Heart right ventricle (tissue), 16 donors: ENCODE measurements at regions not wholly inside any gene's neighbourhood (a gene's known extent, or its start where the extent isn't known, plus 50 kb on each side); places are given as distances from the start of the nearest gene placed in this dataset.

Experiments
- ATAC-seq, 8 donors: fragments of 200-7000 bp; cut with Tn5 transposase; one replicate each; pipeline ENCODE4 v1.9.1; 2020; ENCODE audit warnings: mild to moderate bottlenecking in 8 of 8, moderate library complexity in 8 of 8, moderate number of reproducible peaks in 1 of 8
- DNase-seq, 2 donors: peaks; one replicate each; pipeline ENCODE4 v3.0.0-alpha.2; 2020
- H3K27ac ChIP-seq, 10 donors: fragments of 200-600 bp; sonication (generic) in 2 of 10; one replicate each; pipeline versions ENCODE4 v1.5.0 to v1.8.0; 2020 to 2022; ENCODE audit warnings: mild to moderate bottlenecking in 3 of 10
- H3K27me3 ChIP-seq, 7 donors: fragments of 200-600 bp; one replicate each; pipeline ENCODE4 v1.8.0; 2021 to 2022; ENCODE audit warnings: mild to moderate bottlenecking in 2 of 7
- H3K36me3 ChIP-seq, 9 donors: fragments of 200-600 bp; sonication (generic) in 1 of 9; one replicate each; pipeline versions ENCODE4 v1.5.0 to v1.8.0; 2020 to 2022; ENCODE audit warnings: mild to moderate bottlenecking in 2 of 9
- H3K4me1 ChIP-seq, 9 donors: fragments of 200-600 bp; sonication (generic) in 1 of 9; one replicate each; pipeline versions ENCODE4 v1.5.0 to v1.8.0; 2020 to 2022; ENCODE audit warnings: mild to moderate bottlenecking in 4 of 9
- H3K4me3 ChIP-seq, 10 donors: fragments of 200-600 bp; sonication (generic) in 2 of 10; one replicate each; pipeline versions ENCODE4 v1.5.0 to v1.8.0; 2020 to 2022; ENCODE audit warnings: mild to moderate bottlenecking in 7 of 10, moderate library complexity in 2 of 10
- H3K9me3 ChIP-seq, 11 donors: fragments of 200-600 bp in 10 of 11; sonication (generic) in 2 of 11; one replicate each; pipeline versions ENCODE4 v1.5.0 to v1.8.0; 2013 to 2022; ENCODE audit warnings: mild to moderate bottlenecking in 2 of 11, control low read depth in 1 of 11, moderate library complexity in 1 of 11
- CTCF ChIP-seq, 9 donors: fragments of 200-600 bp; sonication (generic) in 2 of 9; IDR thresholded peaks; one replicate each; pipeline versions ENCODE4 v1.5.0 to v1.8.0; 2021 to 2022; ENCODE audit warnings: antibody characterized with exemption in 9 of 9, mild to moderate bottlenecking in 5 of 9, moderate library complexity in 1 of 9
- WGBS, 2 donors: extraction: QIAGEN DNeasy Blood & Tissue Kit; methylation state at CpG; one replicate each; pipeline ENCODE4 v1.1.7; 2013; ENCODE audit warnings: inconsistent platforms in 1 of 2; 5-methylcytosine and 5-hydroxymethylcytosine counted together
- intact Hi-C, 10 donors: fragments of 100-400 bp; cut with DNase I; formaldehyde crosslinking; loops; one replicate each; pipeline versions ENCODE4 v1.11.1 to v1.14.2; 2022
- donor health status: Arrhythmogenic right ventricular cardiomyopathy.
- donor health status: ischemic (EF 13 %, LVEDD 7.1; RV severe dilation, severe dysfunction).
- donor health status: healthy with polysubstance abuse.
- donor health status: DM: no; HTN: yes; CAD: no.
- donor health status: DM: no; HTN: no; CAD: no.
- donor health status: ischemic (EF 25% LVEDD 6.9; RV normal size, moderate dysfunction).
- donor health status: ischemic (EF 25% LVEDD 5.7; RV mildly dilated, moderate dysfunction).
- donor health status: healthy.
- donor health status: DM: yes; HTN: yes; CAD: no.
- donor health status: Ischemic cardiomyopathy.
- donor health status: ischemic (EF 35%, LVEDD 5.7; RV mildly dilated, moderate dysfunction).
- donor health status: nonischemic (EF 11% LVEDD 7.7; RV severe dilation, severe dysfunction).
- donor health status: DM: yes; HTN: yes; CAD: no.
- donor health status: PGD.
- donor health status: ischemic (EF 29% LVEDD 5.4; RV normal size, mild dysfunction).
- donor health status: nonischemic (EF 23%, LVEDD 6.1; RV moderate dilation, normal function).

- 97 to 100% methylated on average over 1 of the region's 1 CpG for WGBS, 2 donors
- no peak for TF ChIP-seq CTCF (IDR thresholded peaks at IDR 0.05)
- intact Hi-C loops, result no loop called here
Measured at GRCh38 chr7:112876877-112877276, 86.7 kb upstream of the TMEM168 start.

GRCh38 chr7:112874909-112875308 is 84.7 kb upstream of the TMEM168 start:
- DNase-seq, result no peak
- H3K27ac ChIP-seq, result no peak overlapping the region
- ATAC-seq, result peak in 1 of 8 donors; percentile 43
- TF ChIP-seq CTCF (IDR thresholded peaks at IDR 0.05), result no peak
- intact Hi-C loops, result no loop called here
- H3K4me1 ChIP-seq, result peaks cover 0 to 13% (median 0%) of the 10 kb centered on the region in 9 donors
- WGBS, 2 donors, result 95 to 98% methylated on average over 4 of the region's 4 CpGs
- no peaks in the 10 kb centered on the region for H3K27me3 ChIP-seq
- peaks cover 0 to 6% (median 0%) of the 10 kb centered on the region in 11 donors for H3K9me3 ChIP-seq
- peaks cover 0 to 12% (median 0%) of the 10 kb centered on the region in 9 donors for H3K36me3 ChIP-seq
- no peak overlapping the region for H3K4me3 ChIP-seq

More at GRCh38 chr7:112876877-112877276, 86.7 kb upstream of the TMEM168 start:
- H3K27me3 ChIP-seq, result no peaks in the 10 kb centered on the region
- peaks cover 0 to 12% (median 0%) of the 10 kb centered on the region in 9 donors for H3K36me3 ChIP-seq
- ATAC-seq (no peak), DNase-seq (no peak)
- H3K9me3 ChIP-seq, result peaks cover 0 to 4% (median 0%) of the 10 kb centered on the region in 11 donors
- peaks cover 0 to 19% (median 5%) of the 10 kb centered on the region in 9 donors for H3K4me1 ChIP-seq
- no peak overlapping the region for H3K4me3 ChIP-seq
- H3K27ac ChIP-seq, result no peak overlapping the region

- no peak for TF ChIP-seq CTCF (IDR thresholded peaks at IDR 0.05)
- DNase-seq, result no peak
- 77 to 78% methylated on average over 4 of the region's 4 CpGs for WGBS, 2 donors
- Histone ChIP-seq H3K36me3 (peaks cover 0 to 12% (median 0%) of the 10 kb centered on the region in 9 donors), H3K27me3 (no peaks in the 10 kb centered on the region), H3K9me3 (peaks cover 0 to 15% (median 0%) of the 10 kb centered on the region in 11 donors), H3K27ac (no peak overlapping the region), H3K4me1 (peaks cover 0 to 14% (median 0%) of the 10 kb centered on the region in 9 donors), H3K4me3 (no peak overlapping the region)
- peak in 1 of 8 donors; percentile 35 for ATAC-seq
- intact Hi-C loops, result no loop called here
Measured at GRCh38 chr7:112873831-112874553, 83.8 kb upstream of the TMEM168 start.

- ATAC-seq (peak in 6 of 8 donors; percentile 23 to 63 (median 34)), DNase-seq (no peak)
- H3K36me3 ChIP-seq, result no peaks in the 10 kb centered on the region
- peaks cover 3 to 41% (median 10%) of the 10 kb centered on the region in 9 donors for H3K4me1 ChIP-seq
- H3K4me3 ChIP-seq, result no peak overlapping the region
- peak overlapping the region in 6 of 10 donors; percentile 13 to 72 (median 46) for H3K27ac ChIP-seq
- intact Hi-C loops, result no loop called here
- 73 to 75% methylated on average over 15 of the region's 15 CpGs for WGBS, 2 donors
- no peaks in the 10 kb centered on the region for H3K27me3 ChIP-seq
- H3K9me3 ChIP-seq, result peaks cover 0 to 16% (median 0%) of the 10 kb centered on the region in 11 donors
- TF ChIP-seq CTCF (IDR thresholded peaks at IDR 0.05), result peak; percentile 32 to 73 (median 53)
Measured at GRCh38 chr7:112869111-112869774, 79.0 kb upstream of the TMEM168 start.
